H4 (cell line): ENCODE measurements at regions not wholly inside any gene's neighbourhood (a gene's known extent, or its start where the extent isn't known, plus 50 kb on each side); places are given as distances from the start of the nearest gene placed in this dataset.

ENCODE experiments used
- DNase-seq: peaks from one replicate; pipeline ENCODE4 v3.0.0-alpha.2; 2015; ENCODE audit warnings: low spot score

DNA sequence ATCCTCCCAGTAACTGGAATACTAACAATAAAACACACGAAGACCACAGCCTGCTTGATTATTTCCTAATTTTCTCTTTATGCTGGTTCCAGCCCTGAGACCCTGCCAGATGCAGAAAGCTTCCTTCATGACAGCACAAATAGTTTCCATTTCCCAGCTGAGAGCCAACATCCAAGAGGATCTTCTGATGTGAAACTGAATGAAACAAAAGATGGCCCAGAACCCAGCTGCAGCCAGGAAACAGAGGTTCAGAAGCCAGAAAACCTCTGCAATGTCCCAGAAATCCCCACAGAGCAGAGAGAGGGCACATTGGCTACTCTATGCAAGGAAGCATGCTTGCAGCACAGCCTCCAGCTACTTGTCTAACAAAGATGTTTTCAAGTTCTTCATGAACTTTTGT, 61.8 kb upstream of the PLEKHG1 start:
- no peak for DNase-seq

DNA sequence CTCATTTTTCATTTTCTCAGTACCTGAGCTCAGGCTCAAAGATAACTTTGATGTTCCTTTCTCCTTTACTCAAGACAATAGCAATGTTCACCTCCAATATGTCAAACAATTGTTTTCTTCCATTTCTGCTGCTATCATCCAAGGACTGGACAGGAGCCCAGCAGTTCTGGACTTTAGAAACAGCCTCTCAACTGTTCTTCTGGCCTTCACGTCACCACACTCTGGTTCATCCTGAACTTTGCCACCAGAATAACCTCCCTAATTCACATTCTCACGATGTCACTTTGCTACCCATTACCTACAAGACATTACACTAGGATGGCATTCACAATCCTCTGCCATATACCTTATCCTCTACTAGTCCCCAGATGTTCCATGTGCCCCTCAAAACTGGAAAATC, 60.6 kb upstream of the PLEKHG1 start:
- DNase-seq: no peak

DNA sequence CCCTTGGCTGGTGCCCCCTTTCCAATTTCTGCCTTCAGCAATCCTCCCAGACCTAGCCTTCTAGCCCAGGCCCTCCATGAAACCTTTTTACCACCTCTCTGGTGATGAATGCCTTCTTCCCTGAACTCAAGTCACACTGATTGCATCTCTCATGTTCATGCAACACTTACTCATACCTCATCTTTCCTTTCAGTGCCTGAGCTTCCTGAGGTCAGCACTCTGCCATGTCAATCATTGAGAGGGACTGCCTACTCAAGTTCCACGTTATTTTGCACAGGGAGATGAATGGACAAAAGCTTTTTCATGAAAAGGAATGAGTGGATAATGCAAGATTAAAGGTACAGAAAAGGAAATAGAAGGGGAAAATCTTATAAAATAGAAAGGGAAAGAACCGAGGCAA, 60.1 kb upstream of the PLEKHG1 start:
- DNase-seq: no peak

DNA sequence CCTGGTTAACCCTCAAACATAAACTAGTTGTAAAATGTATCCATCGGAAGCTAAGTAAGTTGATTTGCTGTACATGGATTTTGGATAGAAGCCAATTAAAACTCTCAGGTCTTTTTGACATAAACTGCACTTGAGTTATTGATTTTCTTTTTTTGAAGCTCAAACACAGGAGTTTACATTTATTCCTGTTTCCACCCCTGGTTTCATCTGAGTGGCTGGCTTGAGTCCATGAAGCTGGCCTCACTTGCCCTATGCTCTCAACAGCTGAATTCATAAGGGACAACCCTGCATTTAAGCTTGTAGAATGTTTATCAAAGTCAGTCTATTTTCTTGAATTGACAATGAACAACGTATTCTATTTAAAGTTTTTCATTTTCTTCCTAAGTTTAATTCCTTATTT, 58.1 kb upstream of the PLEKHG1 start:
- no peak for DNase-seq

DNA sequence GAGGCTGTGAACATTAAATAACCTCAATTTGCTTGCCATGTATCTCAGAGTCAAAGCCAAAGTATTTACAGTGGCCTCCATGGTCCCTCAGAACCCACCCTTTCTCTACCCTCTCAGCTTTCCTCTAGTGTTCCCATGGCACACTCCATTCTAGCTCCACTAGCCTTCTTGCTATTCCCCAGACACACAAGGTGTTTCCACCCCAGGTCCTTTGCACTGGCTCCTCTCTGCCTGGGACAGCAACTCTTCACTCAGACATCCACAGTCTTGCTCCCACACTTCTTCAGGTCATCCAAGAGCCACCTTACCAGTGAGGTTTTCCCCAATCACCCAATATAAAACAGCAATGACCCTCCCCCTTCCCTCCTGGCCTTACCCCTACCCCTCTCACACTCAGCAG, 56.5 kb upstream of the PLEKHG1 start:
- no peak for DNase-seq

DNA sequence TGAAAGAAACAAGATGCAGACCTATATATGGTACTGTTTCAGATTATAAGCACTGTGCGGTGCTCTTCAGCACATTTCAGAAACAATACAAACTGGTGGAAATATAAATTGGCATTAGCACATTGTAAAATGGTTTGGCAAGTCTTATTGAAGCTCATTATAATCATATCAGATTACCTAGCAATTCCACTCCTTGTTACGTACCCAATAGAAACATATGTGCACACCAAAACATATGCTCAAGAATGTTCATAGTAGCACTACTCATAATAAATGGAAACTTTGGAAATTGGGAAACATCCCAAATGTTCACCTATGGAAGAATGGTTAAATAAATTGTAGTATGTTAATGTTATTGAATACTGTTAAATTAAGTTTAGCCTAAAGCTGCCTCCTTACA, 54.9 kb upstream of the PLEKHG1 start:
- DNase-seq: no peak

DNA sequence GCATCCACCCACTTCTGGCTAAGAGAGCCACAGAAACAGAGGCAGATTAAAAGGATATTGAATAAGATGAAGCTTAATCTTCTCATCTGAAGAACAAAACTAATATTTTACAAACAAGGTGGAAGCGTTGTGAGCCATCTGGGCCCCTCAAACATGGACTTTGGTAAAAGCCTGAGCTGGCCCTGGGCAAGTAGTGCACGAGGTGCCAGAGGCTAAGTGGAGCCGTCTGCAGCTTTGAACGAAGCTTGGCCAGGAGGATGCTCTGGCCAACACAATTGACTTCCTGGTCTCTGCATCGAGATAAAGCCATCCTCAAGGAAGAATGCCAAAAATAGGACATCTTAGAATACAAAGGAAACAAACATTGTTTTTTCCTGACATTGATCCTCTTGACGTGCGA, 53.2 kb upstream of the PLEKHG1 start:
- DNase-seq: no peak

DNA sequence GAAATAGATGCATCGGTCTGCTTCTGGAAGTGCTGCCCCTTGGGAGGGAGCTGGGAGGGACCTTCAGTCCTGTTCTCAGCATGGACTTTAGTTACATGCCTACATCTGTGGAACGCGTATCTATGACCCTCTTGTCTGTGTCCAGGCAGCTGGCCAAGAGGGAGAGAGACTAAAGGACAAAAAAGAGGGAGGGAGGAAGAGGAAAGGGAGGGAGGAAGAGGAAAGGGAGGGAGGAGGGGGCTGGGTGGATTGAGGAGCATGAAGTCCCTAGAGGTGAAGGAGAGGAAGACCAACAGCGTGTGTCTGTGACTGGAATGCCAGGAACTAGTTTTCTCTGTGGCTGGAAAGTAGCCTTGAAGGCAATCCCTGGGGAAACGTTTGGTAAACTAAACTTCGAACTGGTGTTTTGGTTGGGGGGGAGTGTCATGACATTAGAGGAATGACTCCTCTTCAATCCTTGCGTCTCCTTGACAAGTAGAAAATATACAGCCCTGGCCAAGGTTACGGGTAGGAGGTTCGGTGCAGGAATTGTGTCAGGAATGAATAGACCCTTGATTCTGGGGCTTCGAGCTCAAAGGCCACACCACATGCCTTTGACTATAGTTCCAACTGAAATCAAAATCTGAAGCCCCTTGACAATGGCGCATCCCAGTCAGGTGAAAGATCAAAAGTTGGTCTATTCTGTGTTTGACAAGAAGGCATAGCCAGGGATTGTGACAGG, 52.0 kb upstream of the PLEKHG1 start:
- no peak for DNase-seq

DNA sequence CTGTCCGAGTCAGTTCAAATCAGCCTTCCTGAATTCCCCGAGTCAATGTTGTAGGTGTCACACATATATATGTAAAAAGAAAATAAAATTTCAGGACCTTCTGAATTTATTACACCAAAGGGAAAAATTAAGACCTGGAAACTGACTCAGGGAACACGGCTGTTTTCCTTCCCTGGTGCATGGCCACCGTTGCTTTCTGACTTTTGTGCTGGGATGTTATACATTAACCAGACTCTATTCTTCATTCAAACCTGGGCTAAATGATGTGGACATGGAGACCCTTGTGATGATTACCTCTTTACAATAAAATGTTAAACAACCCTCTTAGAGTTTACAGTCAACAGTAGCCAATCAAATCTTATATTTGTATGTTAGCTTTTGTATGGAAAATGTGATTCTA, 51.4 kb upstream of the PLEKHG1 start:
- DNase-seq: no peak

DNA sequence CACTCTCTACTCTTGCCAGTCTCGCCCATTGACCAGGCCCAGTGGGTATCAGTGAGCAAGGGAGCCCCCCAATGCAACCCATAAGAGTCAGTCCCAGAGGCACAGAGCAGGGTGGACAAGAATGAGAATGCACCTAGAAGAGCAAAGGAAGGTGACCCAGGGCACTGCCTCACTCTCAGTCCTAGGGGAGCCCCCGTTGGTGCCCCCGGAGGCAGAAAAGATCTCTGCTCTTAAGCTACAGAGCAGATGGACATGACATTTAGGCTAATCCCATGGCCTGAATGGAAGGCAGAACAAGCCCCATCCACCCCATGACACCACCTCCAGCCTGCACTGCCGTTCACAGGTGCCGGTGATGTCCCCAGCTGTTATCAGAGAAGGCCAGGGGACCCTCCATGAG, 50.7 kb upstream of the PLEKHG1 start:
- no peak for DNase-seq

DNA sequence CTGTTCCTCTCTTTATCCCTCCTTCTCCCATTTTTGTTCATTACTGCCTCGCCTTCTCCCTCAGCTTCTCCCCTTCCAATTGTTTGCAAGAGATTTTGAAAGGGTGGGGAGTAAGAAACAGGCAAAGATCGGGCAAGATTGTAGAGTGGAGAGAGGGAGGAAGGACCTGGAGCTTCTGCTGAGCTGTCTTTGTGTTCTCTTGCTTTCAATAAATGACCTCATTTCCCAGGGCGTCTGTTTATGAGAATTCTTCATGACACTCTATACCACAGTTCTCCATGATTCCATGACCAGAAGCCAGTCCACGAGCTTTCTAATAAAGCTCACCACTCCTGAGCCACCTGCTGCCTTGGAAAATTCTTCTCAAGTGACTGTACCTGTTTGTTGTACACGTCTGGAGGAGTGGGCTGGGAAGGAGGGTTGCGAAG, 50.0 kb upstream of the PLEKHG1 start:
- peak; percentile 40 for DNase-seq
